IMR-90 (cell line): ENCODE measurements at regions not wholly inside any gene's neighbourhood (a gene's known extent, or its start where the extent isn't known, plus 50 kb on each side); places are given as distances from the start of the nearest gene placed in this dataset.
A peak's percentile ranks its signal among the peaks of the same experiment; 100 is the strongest.

Experiments
- ATAC-seq: fragments of 200-7000 bp; cut with Tn5 transposase; 2 replicates; pipeline ENCODE4 v1.9.1; 2020; ENCODE audit warnings: low read depth, mild to moderate bottlenecking, moderate library complexity
- BruUV-seq: library from RNA; stranded (reverse); fragments of 400-500 nt; replicated peaks from 2 replicates; lab custom pipeline; 2021; lab: Mats Ljungman, UMichigan
- CTCF ChIA-PET: fragments of 300-600 bp; formaldehyde crosslinking; extraction: SDS; loops from one replicate; lab custom pipeline; 2021; ENCODE audit warnings: antibody characterized with exemption; lab: Yijun Ruan, JAX
- POLR2A ChIA-PET: fragments of 300-600 bp; sonication (Branson Sonifier 250); formaldehyde crosslinking; loops from one replicate; lab custom pipeline; 2022; ENCODE audit warnings: antibody characterized with exemption; ENCODE audit not compliant: unreplicated experiment; lab: Charles Lee
- DNase-seq: peaks from one replicate; pipeline ENCODE4 v3.0.0; 2013
- H2AFZ ChIP-seq: replicated peaks from 2 replicates; pipeline ENCODE3; 2013; ENCODE audit warnings: low read length, mild to moderate bottlenecking; ENCODE audit not compliant: poor library complexity
- H2AK5ac ChIP-seq: 2 replicates; pipeline ENCODE4 v1.6.1; 2013; ENCODE audit warnings: low read depth, low read length, inconsistent platforms
- H2AK9ac ChIP-seq: replicated peaks from 2 replicates; pipeline ENCODE3; 2013; ENCODE audit warnings: mild to moderate bottlenecking, low read depth, low read length, moderate library complexity; ENCODE audit not compliant: poor library complexity
- H2BK120ac ChIP-seq: 2 replicates; pipeline ENCODE4 v1.6.1; 2013; ENCODE audit warnings: low read depth, low read length, inconsistent platforms
- H2BK15ac ChIP-seq: 3 replicates; pipeline ENCODE4 v1.6.1; 2013; ENCODE audit warnings: low read depth, low read length, inconsistent platforms
- H2BK20ac ChIP-seq: 2 replicates; pipeline ENCODE4 v1.6.1; 2013; ENCODE audit warnings: low read depth, mild to moderate bottlenecking, inconsistent platforms, low read length, moderate library complexity
- H2BK5ac ChIP-seq: 2 replicates; pipeline ENCODE4 v1.6.1; 2013; ENCODE audit warnings: mild to moderate bottlenecking, low read depth, low read length, inconsistent platforms; ENCODE audit not compliant: poor library complexity, severe bottlenecking
- H3K14ac ChIP-seq: replicated peaks from 2 replicates; pipeline ENCODE4 v1.6.1; 2013; ENCODE audit warnings: low read depth, low read length, inconsistent platforms
- H3K18ac ChIP-seq: 2 replicates; pipeline ENCODE4 v1.6.1; 2013; ENCODE audit warnings: low read depth, low read length, control low read depth
- H3K23ac ChIP-seq: 2 replicates; pipeline ENCODE4 v1.6.1; 2013; ENCODE audit warnings: low read depth, low read length, inconsistent platforms
- H3K27ac ChIP-seq: 2 replicates; pipeline ENCODE4 v1.5.1; 2013; ENCODE audit warnings: mild to moderate bottlenecking, control low read depth, low read length; ENCODE audit not compliant: insufficient read depth
- H3K27me3 ChIP-seq: 2 replicates; pipeline ENCODE4 v1.6.1; 2013; ENCODE audit warnings: low read length; ENCODE audit not compliant: control insufficient read depth, insufficient read depth
- H3K36me3 ChIP-seq: 2 replicates; pipeline ENCODE4 v1.6.1; 2013; ENCODE audit warnings: low read length, mixed read lengths; ENCODE audit not compliant: control insufficient read depth, insufficient read depth
- H3K4ac ChIP-seq: 2 replicates; pipeline ENCODE4 v1.6.1; 2013; ENCODE audit warnings: low read depth, low read length, inconsistent platforms
- H3K4me1 ChIP-seq: 2 replicates; pipeline ENCODE4 v1.6.1; 2013; ENCODE audit warnings: low read length, mixed read lengths; ENCODE audit not compliant: control insufficient read depth, insufficient read depth
- H3K4me2 ChIP-seq: 2 replicates; pipeline ENCODE4 v1.6.1; 2013; ENCODE audit warnings: low read depth, mild to moderate bottlenecking, control low read depth, low read length, moderate library complexity
- H3K4me3 ChIP-seq: 2 replicates; pipeline ENCODE4 v1.5.1; 2013; ENCODE audit warnings: low read depth, mild to moderate bottlenecking, control low read depth, low read length, moderate library complexity; ENCODE audit not compliant: insufficient read depth
- H3K56ac ChIP-seq: 2 replicates; pipeline ENCODE4 v1.6.1; 2013; ENCODE audit warnings: low read length, inconsistent platforms; ENCODE audit not compliant: insufficient read depth; ENCODE audit errors: extremely low read depth
- H3K79me1 ChIP-seq, 2 experiments: 2 replicates each; pipeline ENCODE4 v1.6.1; 2013; ENCODE audit warnings: low read length in 2 of 2, inconsistent platforms in 1 of 2, low read depth in 1 of 2
- H3K9ac ChIP-seq: 2 replicates; pipeline ENCODE4 v1.6.1; 2013; ENCODE audit warnings: low read depth, low read length, control low read depth
- H3K9me1 ChIP-seq: 2 replicates; pipeline ENCODE4 v1.6.1; 2013; ENCODE audit warnings: low read length, inconsistent platforms; ENCODE audit not compliant: insufficient read depth
- H3K9me3 ChIP-seq: 2 replicates; pipeline ENCODE4 v1.6.1; 2013; ENCODE audit warnings: low read length; ENCODE audit not compliant: control insufficient read depth, insufficient read depth
- H4K20me1 ChIP-seq: 2 replicates; pipeline ENCODE4 v1.6.1; 2013; ENCODE audit warnings: low read length, inconsistent platforms; ENCODE audit not compliant: insufficient read depth
- H4K5ac ChIP-seq: 2 replicates; pipeline ENCODE4 v1.6.1; 2013; ENCODE audit warnings: mild to moderate bottlenecking, low read depth, low read length, control low read depth
- H4K8ac ChIP-seq, 2 experiments: 2 replicates each; pipeline ENCODE4 v1.6.1; 2013; ENCODE audit warnings: low read depth in 2 of 2, low read length in 2 of 2, control low read depth in 1 of 2, inconsistent platforms in 1 of 2
- H4K91ac ChIP-seq: 2 replicates; pipeline ENCODE4 v1.6.1; 2013; ENCODE audit warnings: low read depth, low read length, inconsistent platforms; ENCODE audit not compliant: insufficient read depth
- MAZ ChIP-seq: IDR thresholded peaks from 2 replicates; pipeline ENCODE4 v1.6.1; 2012; ENCODE audit warnings: low read depth, mild to moderate bottlenecking, low read length, improper control_type of control experiment, moderate library complexity, borderline replicate concordance
- WGBS, 2 experiments: methylation state at CpG; one replicate each; pipeline versions ENCODE4 v1.1.5 to v1.1.7; 2013; ENCODE audit warnings: missing lambda C conversion rate in 2 of 2; ENCODE audit not compliant: insufficient read length in 1 of 2; ENCODE audit errors: extremely low coverage in 2 of 2; 5-methylcytosine and 5-hydroxymethylcytosine counted together
- dilution Hi-C: fragments of 300-500 bp; cut with HindIII; formaldehyde crosslinking; loops from one replicate; pipeline ENCODE4 v1.14.3; 2018; ENCODE audit warnings: low sequenced_read_pairs; ENCODE audit not compliant: unreplicated experiment
- in situ Hi-C: fragments of 300-500 bp; cut with MboI; formaldehyde crosslinking; loops from 3 replicates; pipeline ENCODE4 v1.14.3; 2019; ENCODE audit warnings: low sequenced_read_pairs, inconsistent platforms, mixed read lengths
- intact Hi-C: fragments of 100-400 bp; cut with micrococcal nuclease; formaldehyde crosslinking; loops from 2 replicates; pipeline ENCODE4 v1.10.0; 2022
- TF ChIP-seq, protein P1 (sequence below): conservative IDR thresholded peaks from 2 replicates; pipeline ENCODE4 v1.5.1; 2012; ENCODE audit warnings: mild to moderate bottlenecking, low read depth, low read length, improper control_type of control experiment

DNA sequence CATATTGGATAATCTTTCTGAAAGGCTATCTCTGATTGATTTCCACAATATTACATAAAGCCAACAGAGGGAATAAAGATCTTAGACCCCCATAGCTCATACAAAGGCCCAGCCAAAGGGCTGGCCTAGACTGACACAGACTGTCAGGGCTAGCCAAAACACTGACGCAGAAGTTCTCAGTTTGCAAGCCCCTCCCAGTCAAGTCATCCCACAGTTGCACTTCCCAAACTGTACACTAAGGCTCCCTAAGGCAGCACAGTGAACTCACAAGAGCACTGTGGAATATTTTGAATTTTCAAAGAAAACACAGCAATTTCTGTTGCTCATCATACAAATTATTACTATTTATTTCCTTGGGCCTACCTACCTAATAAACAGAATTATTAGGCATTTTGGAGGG is 244.9 kb downstream of the SP3 start:
- Histone ChIP-seq H2BK120ac (no peak overlapping the region), H3K36me3 (no peaks in the 10 kb centered on the region), H3K27ac (no peak overlapping the region), H3K4me1 (no peaks in the 10 kb centered on the region), H3K56ac (no peak overlapping the region), H3K4me3 (no peak overlapping the region), H3K18ac (no peak overlapping the region), H2BK5ac (no peak overlapping the region), H4K20me1 (no peaks in the 10 kb centered on the region), H3K9me1 (no peaks in the 10 kb centered on the region), H3K9me3 (no peaks in the 10 kb centered on the region), H3K9ac (no peak overlapping the region), H3K23ac (no peak overlapping the region), H2BK15ac (no peak overlapping the region), H3K4ac (no peak overlapping the region), H2AK5ac (no peak overlapping the region), H4K8ac (no peak overlapping the region), H2AFZ (no peak overlapping the region), H4K5ac (no peak overlapping the region), H2AK9ac (no peak overlapping the region), H3K27me3 (peaks cover 13% of the 10 kb centered on the region), H4K91ac (no peak overlapping the region), H3K79me1 (no peaks in the 10 kb centered on the region), H2BK20ac (no peak overlapping the region), H3K14ac (no peak overlapping the region), H3K4me2 (no peak overlapping the region)
- no peak for TF ChIP-seq MAZ
- TF ChIP-seq, protein P1, sequence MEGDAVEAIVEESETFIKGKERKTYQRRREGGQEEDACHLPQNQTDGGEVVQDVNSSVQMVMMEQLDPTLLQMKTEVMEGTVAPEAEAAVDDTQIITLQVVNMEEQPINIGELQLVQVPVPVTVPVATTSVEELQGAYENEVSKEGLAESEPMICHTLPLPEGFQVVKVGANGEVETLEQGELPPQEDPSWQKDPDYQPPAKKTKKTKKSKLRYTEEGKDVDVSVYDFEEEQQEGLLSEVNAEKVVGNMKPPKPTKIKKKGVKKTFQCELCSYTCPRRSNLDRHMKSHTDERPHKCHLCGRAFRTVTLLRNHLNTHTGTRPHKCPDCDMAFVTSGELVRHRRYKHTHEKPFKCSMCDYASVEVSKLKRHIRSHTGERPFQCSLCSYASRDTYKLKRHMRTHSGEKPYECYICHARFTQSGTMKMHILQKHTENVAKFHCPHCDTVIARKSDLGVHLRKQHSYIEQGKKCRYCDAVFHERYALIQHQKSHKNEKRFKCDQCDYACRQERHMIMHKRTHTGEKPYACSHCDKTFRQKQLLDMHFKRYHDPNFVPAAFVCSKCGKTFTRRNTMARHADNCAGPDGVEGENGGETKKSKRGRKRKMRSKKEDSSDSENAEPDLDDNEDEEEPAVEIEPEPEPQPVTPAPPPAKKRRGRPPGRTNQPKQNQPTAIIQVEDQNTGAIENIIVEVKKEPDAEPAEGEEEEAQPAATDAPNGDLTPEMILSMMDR, result 0 out of 2 replicates have a peak, but pooled peaks have one; percentile 9
- in situ Hi-C loops, result no loop called here
- no TSS peak for BruUV-seq
- peak; percentile 60 for DNase-seq
- dilution Hi-C loops, result no loop called here
- WGBS, 2 experiments, result no CpG with 5 or more reads among the region's 1 CpG
- ChIA-PET CTCF (no interaction called here), POLR2A (no interaction called here)
- intact Hi-C loops, result no loop called here
- ATAC-seq, result peak; percentile 77
